AG04450 (cell line): ENCODE measurements at regions not wholly inside any gene's neighbourhood (a gene's known extent, or its start where the extent isn't known, plus 50 kb on each side); places are given as distances from the start of the nearest gene placed in this dataset.

ENCODE experiments used
- CTCF ChIA-PET: fragments of 300-600, 350-600 bp; formaldehyde crosslinking; extraction: SDS; loops from one replicate; lab custom pipeline; 2022; ENCODE audit warnings: antibody characterized with exemption, inconsistent platforms; lab: Charles Lee
- POLR2A ChIA-PET: fragments of 350-600 bp; formaldehyde crosslinking; extraction: SDS; loops from one replicate; lab custom pipeline; 2021; ENCODE audit warnings: antibody characterized with exemption, inconsistent platforms; lab: Yijun Ruan, JAX
- DNase-seq: peaks from one replicate; pipeline ENCODE4 v3.0.0-alpha.2; 2011; ENCODE audit warnings: low read depth, low spot score
- H3K27ac ChIP-seq: one replicate; pipeline ENCODE4 v1.5.1; 2012; ENCODE audit warnings: low read depth, low read length, control low read depth
- H3K27me3 ChIP-seq: one replicate; pipeline ENCODE4 v1.6.0; 2012; ENCODE audit warnings: low read length; ENCODE audit not compliant: control insufficient read depth, insufficient read depth
- H3K4me3 ChIP-seq: 2 replicates; pipeline ENCODE4 v1.5.1; 2011; ENCODE audit warnings: mild to moderate bottlenecking, low read depth, low read length, control low read depth
- H3K9me3 ChIP-seq: 2 replicates; pipeline ENCODE4 v1.5.1; 2012; ENCODE audit warnings: low read length; ENCODE audit not compliant: control insufficient read depth, insufficient read depth
- TF ChIP-seq, protein P1 (sequence below): IDR thresholded peaks from 2 replicates; pipeline ENCODE4 v1.5.1; 2011; ENCODE audit warnings: low read depth, low read length, control low read depth, inconsistent platforms

DNA sequence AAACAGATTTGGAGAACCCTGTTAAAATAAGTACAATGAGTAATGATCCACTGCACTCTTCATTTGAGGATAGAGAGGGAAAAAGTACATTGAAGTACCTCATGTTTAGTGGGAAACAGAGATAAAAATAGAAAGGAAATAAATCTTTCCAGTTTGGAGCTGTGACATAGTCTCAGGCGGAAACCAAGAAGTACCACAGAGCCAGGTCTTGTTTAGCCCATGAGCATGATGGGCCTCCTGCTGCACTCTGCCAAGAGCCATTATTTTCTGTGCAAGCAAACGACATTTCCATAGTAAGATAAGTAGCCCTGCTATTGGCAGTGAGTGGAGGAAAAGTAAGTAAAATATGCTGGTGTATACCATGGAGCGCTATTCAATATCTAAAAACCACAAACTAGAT, 796.1 kb downstream of the TBL1XR1 start:
- Histone ChIP-seq H3K4me3 (no peak overlapping the region), H3K27me3 (no peaks in the 10 kb centered on the region), H3K27ac (no peak overlapping the region), H3K9me3 (no peaks in the 10 kb centered on the region)
- ChIA-PET POLR2A (no interaction called here), CTCF (no interaction called here)
- no peak for DNase-seq
- TF ChIP-seq, protein P1, sequence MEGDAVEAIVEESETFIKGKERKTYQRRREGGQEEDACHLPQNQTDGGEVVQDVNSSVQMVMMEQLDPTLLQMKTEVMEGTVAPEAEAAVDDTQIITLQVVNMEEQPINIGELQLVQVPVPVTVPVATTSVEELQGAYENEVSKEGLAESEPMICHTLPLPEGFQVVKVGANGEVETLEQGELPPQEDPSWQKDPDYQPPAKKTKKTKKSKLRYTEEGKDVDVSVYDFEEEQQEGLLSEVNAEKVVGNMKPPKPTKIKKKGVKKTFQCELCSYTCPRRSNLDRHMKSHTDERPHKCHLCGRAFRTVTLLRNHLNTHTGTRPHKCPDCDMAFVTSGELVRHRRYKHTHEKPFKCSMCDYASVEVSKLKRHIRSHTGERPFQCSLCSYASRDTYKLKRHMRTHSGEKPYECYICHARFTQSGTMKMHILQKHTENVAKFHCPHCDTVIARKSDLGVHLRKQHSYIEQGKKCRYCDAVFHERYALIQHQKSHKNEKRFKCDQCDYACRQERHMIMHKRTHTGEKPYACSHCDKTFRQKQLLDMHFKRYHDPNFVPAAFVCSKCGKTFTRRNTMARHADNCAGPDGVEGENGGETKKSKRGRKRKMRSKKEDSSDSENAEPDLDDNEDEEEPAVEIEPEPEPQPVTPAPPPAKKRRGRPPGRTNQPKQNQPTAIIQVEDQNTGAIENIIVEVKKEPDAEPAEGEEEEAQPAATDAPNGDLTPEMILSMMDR: no peak

- CTCF ChIA-PET: no interaction called here
- TF ChIP-seq, protein P1: no peak
- Histone ChIP-seq H3K9me3 (no peaks in the 10 kb centered on the region), H3K27ac (no peak overlapping the region), H3K4me3 (no peak overlapping the region), H3K27me3 (no peaks in the 10 kb centered on the region)
- POLR2A ChIA-PET: no interaction called here
- no peak for DNase-seq
Measured at GRCh38 chr3:176399193-176399592, 798.1 kb downstream of the TBL1XR1 start.

GRCh38 chr3:176395240-176395639, 802.0 kb downstream of the TBL1XR1 start:
- Histone ChIP-seq H3K4me3 (no peak overlapping the region), H3K27ac (no peak overlapping the region), H3K9me3 (no peaks in the 10 kb centered on the region), H3K27me3 (no peaks in the 10 kb centered on the region)
- TF ChIP-seq, protein P1: no peak
- no peak for DNase-seq
- ChIA-PET POLR2A (no interaction called here), CTCF (no interaction called here)

DNA sequence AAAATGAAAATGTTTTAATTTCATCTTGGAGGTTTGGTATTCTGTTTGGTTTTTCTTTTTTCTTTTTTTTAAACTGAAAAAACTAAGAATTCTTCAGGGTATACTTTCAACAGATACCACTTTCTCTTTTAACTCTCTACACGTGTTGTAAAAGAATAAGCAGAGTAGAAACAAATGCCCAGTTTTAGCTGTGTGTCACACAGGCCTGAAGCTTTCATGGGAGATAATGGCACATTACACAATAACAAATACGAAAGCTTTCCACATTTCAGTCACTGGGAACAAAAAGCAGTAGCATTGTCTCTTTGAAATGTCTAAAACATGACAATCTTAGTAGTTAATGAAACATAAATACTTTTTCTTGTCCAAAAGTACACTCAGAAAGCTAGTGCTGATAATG, 818.5 kb downstream of the TBL1XR1 start:
- no peaks in the 10 kb centered on the region for H3K9me3 ChIP-seq
- no peak overlapping the region for H3K4me3 ChIP-seq
- H3K27me3 ChIP-seq: no peaks in the 10 kb centered on the region
- no peak for DNase-seq
- TF ChIP-seq, protein P1: no peak
- ChIA-PET POLR2A (no interaction called here), CTCF (no interaction called here)
- no peak overlapping the region for H3K27ac ChIP-seq

DNA sequence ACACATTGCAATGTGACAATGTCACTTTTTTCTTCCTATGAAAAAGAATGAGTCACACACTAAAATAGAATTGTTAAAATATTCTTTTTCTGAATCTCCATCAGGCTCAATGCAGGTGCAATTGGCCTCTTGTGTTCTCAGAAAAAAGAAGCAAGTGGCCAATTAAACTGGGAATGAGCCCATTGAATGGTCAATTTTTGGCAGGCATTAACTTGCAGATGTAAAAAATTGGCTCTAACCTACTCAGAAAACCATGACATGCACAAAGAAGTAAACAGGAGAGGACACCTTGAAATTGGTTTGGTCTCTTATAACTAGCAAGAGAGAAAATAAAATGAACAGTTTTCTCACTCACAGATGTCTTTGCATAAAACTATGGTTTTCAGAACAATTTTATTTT, 820.8 kb downstream of the TBL1XR1 start:
- no peak overlapping the region for H3K4me3 ChIP-seq
- no peak overlapping the region for H3K27ac ChIP-seq
- TF ChIP-seq, protein P1: no peak
- ChIA-PET CTCF (no interaction called here), POLR2A (no interaction called here)
- no peak for DNase-seq
- no peaks in the 10 kb centered on the region for H3K9me3 ChIP-seq
- H3K27me3 ChIP-seq: no peaks in the 10 kb centered on the region
